ENCODE measurements at regions not wholly inside any gene's neighbourhood (a gene's known extent, or its start where the extent isn't known, plus 50 kb on each side); places are given as distances from the start of the nearest gene placed in this dataset.

GRCh38 chr2:9769171-9770005 is 73.9 kb upstream of the TAF1B start:
- no peak for DNase-seq (ENCODE audit: low spot score in 2 of 2)
- no peak for FAIRE-seq

GRCh38 chr2:9770006-9770307 is 73.3 kb upstream of the TAF1B start:
- DNase-seq (ENCODE audit: low spot score in 2 of 2) (no peak), FAIRE-seq (no peak)

GRCh38 chr2:9770308-9771100 is 72.8 kb upstream of the TAF1B start:
- no peak for FAIRE-seq
- peak; percentile 45 to 65 for DNase-seq (ENCODE audit: low spot score in 2 of 2)

- no peak for DNase-seq (ENCODE audit: low spot score in 2 of 2)
- FAIRE-seq: no peak
Observed at GRCh38 chr2:9771101-9771449, 72.2 kb upstream of the TAF1B start.

GRCh38 chr2:9771481-9772017 is 71.7 kb upstream of the TAF1B start:
- FAIRE-seq: no peak
- DNase-seq (ENCODE audit: low spot score in 2 of 2): peak in 1 of 2 donors; percentile 81

GRCh38 chr2:9772035-9772998 is 71.0 kb upstream of the TAF1B start:
- FAIRE-seq (no peak), DNase-seq (ENCODE audit: low spot score in 2 of 2) (no peak)

GRCh38 chr2:9772999-9773902 is 70.0 kb upstream of the TAF1B start:
- no peak for DNase-seq (ENCODE audit: low spot score in 2 of 2)
- no peak for FAIRE-seq

- FAIRE-seq (no peak), DNase-seq (ENCODE audit: low spot score in 2 of 2) (no peak)
Observed at GRCh38 chr2:9773903-9774239, 69.4 kb upstream of the TAF1B start.

GRCh38 chr2:9774266-9774665 is 69.0 kb upstream of the TAF1B start:
- FAIRE-seq (no peak), DNase-seq (ENCODE audit: low spot score in 2 of 2) (no peak)

GRCh38 chr2:9775351-9775750 is 67.9 kb upstream of the TAF1B start:
- FAIRE-seq: no peak
- DNase-seq (ENCODE audit: low spot score in 2 of 2): no peak

- FAIRE-seq: no peak
- DNase-seq (ENCODE audit: low spot score in 2 of 2): no peak
Observed at GRCh38 chr2:9775999-9776712, 67.1 kb upstream of the TAF1B start.

- FAIRE-seq (no peak), DNase-seq (ENCODE audit: low spot score in 2 of 2) (no peak)
Observed at GRCh38 chr2:9777081-9777480, 66.2 kb upstream of the TAF1B start.

- DNase-seq (ENCODE audit: low spot score in 2 of 2) (no peak), FAIRE-seq (no peak)
Observed at GRCh38 chr2:9778012-9778411, 65.3 kb upstream of the TAF1B start.

- DNase-seq (ENCODE audit: low spot score in 2 of 2) (no peak), FAIRE-seq (no peak)
Observed at GRCh38 chr2:9778471-9779316, 64.6 kb upstream of the TAF1B start.

- DNase-seq (ENCODE audit: low spot score in 2 of 2): no peak
- FAIRE-seq: no peak
Observed at GRCh38 chr2:9779596-9780264, 63.5 kb upstream of the TAF1B start.

GRCh38 chr2:9780368-9781130 is 62.7 kb upstream of the TAF1B start:
- FAIRE-seq (no peak), DNase-seq (ENCODE audit: low spot score in 2 of 2) (no peak)

- FAIRE-seq: no peak
- no peak for DNase-seq (ENCODE audit: low spot score in 2 of 2)
Observed at GRCh38 chr2:9781252-9781651, 62.0 kb upstream of the TAF1B start.

Data from frontal cortex (tissue), 3 donors.